ENCODE measurements at regions not wholly inside any gene's neighbourhood (a gene's known extent, or its start where the extent isn't known, plus 50 kb on each side); places are given as distances from the start of the nearest gene placed in this dataset.

GRCh38 chr4:26113339-26113940 is 199.4 kb downstream of the SMIM20 start:
- H3K27ac ChIP-seq (ENCODE audit: low read depth, low read length): no peak overlapping the region
- H3K4me3 ChIP-seq (ENCODE audit: low read depth in 1 of 2, low read length in 2 of 2): no peak overlapping the region
- H3K9ac ChIP-seq (ENCODE audit: low read length): no peak overlapping the region
- no peaks in the 10 kb centered on the region for H3K4me1 ChIP-seq (ENCODE audit: insufficient read depth, low read length)
- H3K36me3 ChIP-seq (ENCODE audit: insufficient read depth, low read length): no peaks in the 10 kb centered on the region
- peaks cover 6% of the 10 kb centered on the region for H3K9me3 ChIP-seq (ENCODE audit: low read length)
- no peaks in the 10 kb centered on the region for H3K27me3 ChIP-seq (ENCODE audit: control insufficient read depth in 1 of 2, insufficient read depth in 2 of 2, low read length in 2 of 2)

- Histone ChIP-seq H3K9me3 (ENCODE audit: low read length) (peaks cover 6% of the 10 kb centered on the region), H3K27me3 (ENCODE audit: control insufficient read depth in 1 of 2, insufficient read depth in 2 of 2, low read length in 2 of 2) (no peaks in the 10 kb centered on the region), H3K36me3 (ENCODE audit: insufficient read depth, low read length) (no peaks in the 10 kb centered on the region), H3K4me1 (ENCODE audit: insufficient read depth, low read length) (no peaks in the 10 kb centered on the region), H3K27ac (ENCODE audit: low read depth, low read length) (no peak overlapping the region), H3K4me3 (ENCODE audit: low read depth in 1 of 2, low read length in 2 of 2) (no peak overlapping the region), H3K9ac (ENCODE audit: low read length) (no peak overlapping the region)
Observed at GRCh38 chr4:26116057-26116456, 202.0 kb downstream of the SMIM20 start.

- no peak overlapping the region for H3K27ac ChIP-seq (ENCODE audit: low read depth, low read length)
Observed at GRCh38 chr4:26120098-26120825, 200.6 kb upstream of the RBPJ start.

GRCh38 chr4:26122690-26123089 is 198.1 kb upstream of the RBPJ start:
- Histone ChIP-seq H3K4me1 (ENCODE audit: insufficient read depth, low read length) (no peaks in the 10 kb centered on the region), H3K36me3 (ENCODE audit: insufficient read depth, low read length) (no peaks in the 10 kb centered on the region), H3K9me3 (ENCODE audit: low read length) (no peaks in the 10 kb centered on the region), H3K9ac (ENCODE audit: low read length) (no peak overlapping the region), H3K27me3 (ENCODE audit: control insufficient read depth in 1 of 2, insufficient read depth in 2 of 2, low read length in 2 of 2) (no peaks in the 10 kb centered on the region), H3K4me3 (ENCODE audit: low read depth in 1 of 2, low read length in 2 of 2) (no peak overlapping the region), H3K27ac (ENCODE audit: low read depth, low read length) (no peak overlapping the region)

More at GRCh38 chr4:26120098-26120825, 200.6 kb upstream of the RBPJ start:
- Histone ChIP-seq H3K9me3 (ENCODE audit: low read length) (no peaks in the 10 kb centered on the region), H3K27me3 (ENCODE audit: control insufficient read depth in 1 of 2, insufficient read depth in 2 of 2, low read length in 2 of 2) (no peaks in the 10 kb centered on the region), H3K36me3 (ENCODE audit: insufficient read depth, low read length) (no peaks in the 10 kb centered on the region), H3K4me1 (ENCODE audit: insufficient read depth, low read length) (no peaks in the 10 kb centered on the region), H3K4me3 (ENCODE audit: low read depth in 1 of 2, low read length in 2 of 2) (no peak overlapping the region), H3K9ac (ENCODE audit: low read length) (no peak overlapping the region)

GRCh38 chr4:26124753-26125321 is 196.0 kb upstream of the RBPJ start:
- no peak overlapping the region for H3K27ac ChIP-seq (ENCODE audit: low read depth, low read length)
- H3K27me3 ChIP-seq (ENCODE audit: control insufficient read depth in 1 of 2, insufficient read depth in 2 of 2, low read length in 2 of 2): no peaks in the 10 kb centered on the region
- no peaks in the 10 kb centered on the region for H3K36me3 ChIP-seq (ENCODE audit: insufficient read depth, low read length)
- H3K9ac ChIP-seq (ENCODE audit: low read length): no peak overlapping the region
- H3K9me3 ChIP-seq (ENCODE audit: low read length): no peaks in the 10 kb centered on the region
- H3K4me1 ChIP-seq (ENCODE audit: insufficient read depth, low read length): no peaks in the 10 kb centered on the region
- H3K4me3 ChIP-seq (ENCODE audit: low read depth in 1 of 2, low read length in 2 of 2): no peak overlapping the region

GRCh38 chr4:26126143-26126718 is 194.6 kb upstream of the RBPJ start:
- H3K4me1 ChIP-seq (ENCODE audit: insufficient read depth, low read length): no peaks in the 10 kb centered on the region
- H3K36me3 ChIP-seq (ENCODE audit: insufficient read depth, low read length): no peaks in the 10 kb centered on the region
- no peaks in the 10 kb centered on the region for H3K27me3 ChIP-seq (ENCODE audit: control insufficient read depth in 1 of 2, insufficient read depth in 2 of 2, low read length in 2 of 2)
- H3K27ac ChIP-seq (ENCODE audit: low read depth, low read length): no peak overlapping the region
- H3K9me3 ChIP-seq (ENCODE audit: low read length): no peaks in the 10 kb centered on the region
- H3K9ac ChIP-seq (ENCODE audit: low read length): no peak overlapping the region
- no peak overlapping the region for H3K4me3 ChIP-seq (ENCODE audit: low read depth in 1 of 2, low read length in 2 of 2)

- Histone ChIP-seq H3K4me1 (ENCODE audit: insufficient read depth, low read length) (no peaks in the 10 kb centered on the region), H3K4me3 (ENCODE audit: low read depth in 1 of 2, low read length in 2 of 2) (no peak overlapping the region), H3K27ac (ENCODE audit: low read depth, low read length) (no peak overlapping the region)
Observed at GRCh38 chr4:26126994-26127393, 193.8 kb upstream of the RBPJ start.

GRCh38 chr4:26127851-26128337 is 192.9 kb upstream of the RBPJ start:
- Histone ChIP-seq H3K9me3 (ENCODE audit: low read length) (no peaks in the 10 kb centered on the region), H3K36me3 (ENCODE audit: insufficient read depth, low read length) (no peaks in the 10 kb centered on the region), H3K27ac (ENCODE audit: low read depth, low read length) (no peak overlapping the region), H3K9ac (ENCODE audit: low read length) (no peak overlapping the region), H3K4me1 (ENCODE audit: insufficient read depth, low read length) (no peaks in the 10 kb centered on the region), H3K4me3 (ENCODE audit: low read depth in 1 of 2, low read length in 2 of 2) (no peak overlapping the region), H3K27me3 (ENCODE audit: control insufficient read depth in 1 of 2, insufficient read depth in 2 of 2, low read length in 2 of 2) (no peaks in the 10 kb centered on the region)

More at GRCh38 chr4:26126994-26127393, 193.8 kb upstream of the RBPJ start:
- Histone ChIP-seq H3K9me3 (ENCODE audit: low read length) (no peaks in the 10 kb centered on the region), H3K36me3 (ENCODE audit: insufficient read depth, low read length) (no peaks in the 10 kb centered on the region), H3K27me3 (ENCODE audit: control insufficient read depth in 1 of 2, insufficient read depth in 2 of 2, low read length in 2 of 2) (no peaks in the 10 kb centered on the region), H3K9ac (ENCODE audit: low read length) (no peak overlapping the region)

GRCh38 chr4:26130173-26130572 is 190.6 kb upstream of the RBPJ start:
- Histone ChIP-seq H3K36me3 (ENCODE audit: insufficient read depth, low read length) (no peaks in the 10 kb centered on the region), H3K9me3 (ENCODE audit: low read length) (no peaks in the 10 kb centered on the region), H3K4me1 (ENCODE audit: insufficient read depth, low read length) (no peaks in the 10 kb centered on the region)

GRCh38 chr4:26130841-26131432 is 189.9 kb upstream of the RBPJ start:
- no peaks in the 10 kb centered on the region for H3K27me3 ChIP-seq (ENCODE audit: control insufficient read depth in 1 of 2, insufficient read depth in 2 of 2, low read length in 2 of 2)
- H3K36me3 ChIP-seq (ENCODE audit: insufficient read depth, low read length): no peaks in the 10 kb centered on the region
- H3K9me3 ChIP-seq (ENCODE audit: low read length): no peaks in the 10 kb centered on the region
- H3K4me1 ChIP-seq (ENCODE audit: insufficient read depth, low read length): no peaks in the 10 kb centered on the region
- H3K27ac ChIP-seq (ENCODE audit: low read depth, low read length): no peak overlapping the region
- H3K9ac ChIP-seq (ENCODE audit: low read length): no peak overlapping the region
- no peak overlapping the region for H3K4me3 ChIP-seq (ENCODE audit: low read depth in 1 of 2, low read length in 2 of 2)

More at GRCh38 chr4:26130173-26130572, 190.6 kb upstream of the RBPJ start:
- Histone ChIP-seq H3K27ac (ENCODE audit: low read depth, low read length) (no peak overlapping the region), H3K27me3 (ENCODE audit: control insufficient read depth in 1 of 2, insufficient read depth in 2 of 2, low read length in 2 of 2) (no peaks in the 10 kb centered on the region), H3K9ac (ENCODE audit: low read length) (no peak overlapping the region), H3K4me3 (ENCODE audit: low read depth in 1 of 2, low read length in 2 of 2) (no peak overlapping the region)

GRCh38 chr4:26131711-26132110 is 189.1 kb upstream of the RBPJ start:
- Histone ChIP-seq H3K9ac (ENCODE audit: low read length) (no peak overlapping the region), H3K4me3 (ENCODE audit: low read depth in 1 of 2, low read length in 2 of 2) (no peak overlapping the region), H3K36me3 (ENCODE audit: insufficient read depth, low read length) (no peaks in the 10 kb centered on the region), H3K27me3 (ENCODE audit: control insufficient read depth in 1 of 2, insufficient read depth in 2 of 2, low read length in 2 of 2) (no peaks in the 10 kb centered on the region), H3K4me1 (ENCODE audit: insufficient read depth, low read length) (no peaks in the 10 kb centered on the region), H3K27ac (ENCODE audit: low read depth, low read length) (no peak overlapping the region), H3K9me3 (ENCODE audit: low read length) (no peaks in the 10 kb centered on the region)

Measured in muscle layer of colon (tissue), 2 donors.